ENCODE measurements at regions not wholly inside any gene's neighbourhood (a gene's known extent, or its start where the extent isn't known, plus 50 kb on each side); places are given as distances from the start of the nearest gene placed in this dataset.

DNA sequence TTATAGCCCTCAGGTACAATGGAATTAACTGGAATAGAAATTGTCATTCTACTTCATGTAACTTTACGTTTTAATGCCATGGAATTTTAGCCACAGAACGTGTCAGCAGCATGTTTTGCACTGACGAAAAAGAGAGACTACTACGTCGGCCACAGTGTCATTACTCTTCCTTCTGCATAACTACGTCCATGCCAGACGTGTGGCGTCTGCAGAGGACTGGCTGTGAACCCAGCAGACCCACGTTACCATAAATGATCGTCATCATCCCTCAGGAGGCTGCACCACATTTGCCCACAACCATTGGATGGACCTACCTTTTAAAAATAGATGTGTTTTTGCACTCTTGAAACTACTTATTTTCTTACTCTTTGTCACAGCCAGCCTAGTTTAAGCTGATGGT lies 63.8 kb upstream of the ATG10 start:
- TF ChIP-seq POLR2A (IDR thresholded peaks at IDR 0.05; ENCODE audit: low read length) = no peak
- no peak for TF ChIP-seq GATA1 (IDR thresholded peaks at IDR 0.05; ENCODE audit: low read depth, low read length)

Measured in erythroblast (primary cell).